Endodermal cell (in vitro differentiated cells): ENCODE measurements at regions not wholly inside any gene's neighbourhood (a gene's known extent, or its start where the extent isn't known, plus 50 kb on each side); places are given as distances from the start of the nearest gene placed in this dataset.

Experiments
- DNase-seq: peaks from one replicate; pipeline ENCODE4 v3.0.0-alpha.2; 2017
- H3K27ac ChIP-seq: 2 replicates; pipeline ENCODE4 v1.5.1; 2013; ENCODE audit warnings: mild to moderate bottlenecking, low read depth, low read length, moderate library complexity
- H3K27me3 ChIP-seq: 2 replicates; pipeline ENCODE4 v1.6.1; 2013; ENCODE audit warnings: mild to moderate bottlenecking, low read length, moderate library complexity; ENCODE audit not compliant: insufficient read depth, control insufficient read depth, poor library complexity, severe bottlenecking
- H3K36me3 ChIP-seq: 2 replicates; pipeline ENCODE4 v1.7.0; 2013; ENCODE audit warnings: mild to moderate bottlenecking, low read length, moderate library complexity; ENCODE audit not compliant: control insufficient read depth, insufficient read depth
- H3K4me1 ChIP-seq: one replicate; pipeline ENCODE4 v1.7.0; 2013; ENCODE audit warnings: low read length; ENCODE audit not compliant: control insufficient read depth, insufficient read depth
- H3K4me3 ChIP-seq: 2 replicates; pipeline ENCODE4 v1.5.1; 2013; ENCODE audit warnings: mild to moderate bottlenecking, low read length, moderate library complexity
- H3K9ac ChIP-seq: 2 replicates; pipeline ENCODE4 v1.6.1; 2013; ENCODE audit warnings: mild to moderate bottlenecking, low read length, moderate library complexity; ENCODE audit not compliant: poor library complexity, severe bottlenecking; ENCODE audit errors: extremely low read depth
- H3K9me3 ChIP-seq: 2 replicates; pipeline ENCODE4 v1.6.1; 2013; ENCODE audit warnings: mild to moderate bottlenecking, low read length, moderate library complexity; ENCODE audit not compliant: control insufficient read depth
- H3K27ac Mint-ChIP-seq: 2 replicates; pipeline ENCODE4 v1.8.0; 2020; ENCODE audit warnings: mixed read lengths
- H3K27me3 Mint-ChIP-seq: 2 replicates; pipeline ENCODE4 v1.8.0; 2021; ENCODE audit warnings: mild to moderate bottlenecking, mixed read lengths; ENCODE audit not compliant: insufficient read depth
- H3K36me3 Mint-ChIP-seq: 2 replicates; pipeline ENCODE4 v1.8.0; 2020; ENCODE audit warnings: low read depth, mixed read lengths
- H3K4me1 Mint-ChIP-seq: 2 replicates; pipeline ENCODE4 v1.8.0; 2020; ENCODE audit warnings: mixed read lengths
- H3K4me3 Mint-ChIP-seq: 2 replicates; pipeline ENCODE4 v1.8.0; 2020; ENCODE audit warnings: mild to moderate bottlenecking, moderate library complexity, mixed read lengths
- H3K9me3 Mint-ChIP-seq: 2 replicates; pipeline ENCODE4 v1.8.0; 2020; ENCODE audit warnings: mild to moderate bottlenecking, mixed read lengths
- WGBS, 2 experiments: methylation state at CpG; one replicate each; pipeline versions ENCODE4 v1.1.5 to v1.1.7; 2013; ENCODE audit warnings: missing lambda C conversion rate in 2 of 2, mixed read lengths in 1 of 2; ENCODE audit not compliant: insufficient coverage in 1 of 2, insufficient read length in 1 of 2; 5-methylcytosine and 5-hydroxymethylcytosine counted together
- TF ChIP-seq, protein P1 (sequence below): fragments of 200-600 bp; sonication (generic); conservative IDR thresholded peaks from 2 replicates; pipeline ENCODE4 v1.5.0; 2021; ENCODE audit warnings: antibody characterized with exemption, mild to moderate bottlenecking

DNA sequence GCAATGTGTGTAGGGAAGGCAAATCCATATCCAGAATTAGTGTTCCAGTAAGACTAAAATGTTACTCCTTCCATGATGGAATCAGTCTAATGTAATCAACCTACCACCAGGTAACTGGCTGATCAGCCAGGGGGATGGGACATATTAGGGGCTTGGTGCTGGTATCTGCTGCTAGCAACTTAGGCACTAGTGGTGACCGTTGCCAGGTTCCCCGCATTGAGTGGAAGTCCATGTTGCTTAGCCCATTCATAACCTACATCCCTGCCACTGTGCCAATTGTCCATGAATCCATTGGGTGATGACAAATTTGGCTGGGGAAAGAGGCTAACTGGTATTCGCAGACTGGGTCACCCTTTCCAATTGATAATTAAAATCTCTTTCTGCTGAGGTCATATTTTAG is 212.2 kb upstream of the ROBO1 start:
- Histone ChIP-seq H3K27me3 (no peaks in the 10 kb centered on the region), H3K27ac (no peak overlapping the region), H3K36me3 (no peaks in the 10 kb centered on the region), H3K9me3 (no peaks in the 10 kb centered on the region), H3K4me3 (no peak overlapping the region), H3K4me1 (no peaks in the 10 kb centered on the region), H3K9ac (no peak overlapping the region)
- Mint-ChIP-seq H3K27me3 (no peaks in the 10 kb centered on the region), H3K4me1 (no peaks in the 10 kb centered on the region), H3K4me3 (no peak overlapping the region), H3K27ac (no peak overlapping the region), H3K9me3 (peaks cover 3% of the 10 kb centered on the region), H3K36me3 (no peaks in the 10 kb centered on the region)
- DNase-seq = no peak
- TF ChIP-seq, protein P1, sequence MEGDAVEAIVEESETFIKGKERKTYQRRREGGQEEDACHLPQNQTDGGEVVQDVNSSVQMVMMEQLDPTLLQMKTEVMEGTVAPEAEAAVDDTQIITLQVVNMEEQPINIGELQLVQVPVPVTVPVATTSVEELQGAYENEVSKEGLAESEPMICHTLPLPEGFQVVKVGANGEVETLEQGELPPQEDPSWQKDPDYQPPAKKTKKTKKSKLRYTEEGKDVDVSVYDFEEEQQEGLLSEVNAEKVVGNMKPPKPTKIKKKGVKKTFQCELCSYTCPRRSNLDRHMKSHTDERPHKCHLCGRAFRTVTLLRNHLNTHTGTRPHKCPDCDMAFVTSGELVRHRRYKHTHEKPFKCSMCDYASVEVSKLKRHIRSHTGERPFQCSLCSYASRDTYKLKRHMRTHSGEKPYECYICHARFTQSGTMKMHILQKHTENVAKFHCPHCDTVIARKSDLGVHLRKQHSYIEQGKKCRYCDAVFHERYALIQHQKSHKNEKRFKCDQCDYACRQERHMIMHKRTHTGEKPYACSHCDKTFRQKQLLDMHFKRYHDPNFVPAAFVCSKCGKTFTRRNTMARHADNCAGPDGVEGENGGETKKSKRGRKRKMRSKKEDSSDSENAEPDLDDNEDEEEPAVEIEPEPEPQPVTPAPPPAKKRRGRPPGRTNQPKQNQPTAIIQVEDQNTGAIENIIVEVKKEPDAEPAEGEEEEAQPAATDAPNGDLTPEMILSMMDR = no peak
- 86 to 92% methylated on average over 2 to 3 of the region's 3 CpGs for WGBS, 2 experiments

DNA sequence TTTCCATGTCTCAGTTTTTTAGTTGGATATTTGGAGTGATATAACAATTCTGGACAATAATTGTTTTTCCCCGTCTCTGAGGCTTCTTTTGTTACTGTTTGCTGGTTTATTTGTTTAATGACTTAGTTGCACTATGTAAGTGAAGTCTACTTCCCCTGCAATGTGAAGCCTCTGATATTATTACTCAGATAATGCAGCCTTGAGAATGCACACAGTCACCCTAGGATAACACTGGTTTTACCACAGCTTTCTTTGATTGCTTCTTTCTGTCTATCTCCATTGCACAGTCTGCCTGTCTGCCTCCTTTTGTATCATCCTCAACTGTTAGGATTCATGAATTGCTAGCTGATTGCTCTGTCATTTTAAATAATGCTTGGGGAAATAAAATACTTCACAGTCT is 208.7 kb upstream of the ROBO1 start:
- Mint-ChIP-seq H3K4me3 (no peak overlapping the region), H3K27ac (no peak overlapping the region), H3K27me3 (no peaks in the 10 kb centered on the region), H3K9me3 (peaks cover 3% of the 10 kb centered on the region), H3K4me1 (no peaks in the 10 kb centered on the region), H3K36me3 (no peaks in the 10 kb centered on the region)
- Histone ChIP-seq H3K27me3 (no peaks in the 10 kb centered on the region), H3K4me3 (no peak overlapping the region), H3K27ac (no peak overlapping the region), H3K36me3 (no peaks in the 10 kb centered on the region), H3K9me3 (no peaks in the 10 kb centered on the region), H3K9ac (no peak overlapping the region), H3K4me1 (no peaks in the 10 kb centered on the region)
- TF ChIP-seq, protein P1 = no peak
- WGBS, 2 experiments = 87% methylated on average over 1 of the region's 1 CpG; no CpG with 5 or more reads in 1 of the 2 experiments
- DNase-seq = no peak

DNA sequence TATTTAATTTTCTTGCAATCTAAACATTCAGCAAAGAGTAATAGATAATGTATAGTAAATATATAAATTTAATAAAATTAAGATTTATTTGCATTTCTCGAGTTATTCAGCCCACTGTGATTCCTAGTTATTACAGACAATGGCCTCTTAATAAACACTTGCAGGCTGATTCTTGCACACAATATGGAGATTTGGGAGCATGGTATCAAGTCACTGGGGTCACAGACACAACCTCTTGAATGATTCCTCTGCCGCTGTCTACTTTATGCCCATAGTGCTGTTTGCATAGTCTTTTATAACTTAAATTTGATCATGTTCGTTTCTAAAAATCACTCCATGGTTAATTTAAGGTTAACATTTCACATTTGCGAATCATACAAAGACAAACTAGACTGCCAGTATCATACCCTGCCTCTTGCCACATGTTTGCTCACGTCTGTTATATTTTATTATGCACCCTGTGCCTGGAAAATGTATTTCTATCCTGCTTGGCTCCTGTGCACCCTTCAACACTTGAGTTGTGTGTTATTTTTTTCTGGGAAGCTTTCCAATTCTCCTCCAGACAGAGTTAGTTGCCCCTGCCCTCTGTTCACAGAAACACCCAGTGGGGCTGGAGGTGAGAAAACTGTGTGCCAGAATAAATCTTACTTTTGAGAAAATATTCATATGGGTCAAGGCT is 206.3 kb upstream of the ROBO1 start:
- Histone ChIP-seq H3K4me1 (no peaks in the 10 kb centered on the region), H3K9ac (no peak overlapping the region), H3K36me3 (no peaks in the 10 kb centered on the region), H3K27me3 (no peaks in the 10 kb centered on the region), H3K27ac (no peak overlapping the region), H3K9me3 (no peaks in the 10 kb centered on the region), H3K4me3 (no peak overlapping the region)
- WGBS, 2 experiments = 95% methylated on average over 3 to 5 of the region's 5 CpGs
- H3K4me3 Mint-ChIP-seq = no peak overlapping the region
- no peaks in the 10 kb centered on the region for H3K27me3 Mint-ChIP-seq
- H3K4me1 Mint-ChIP-seq = no peaks in the 10 kb centered on the region
- H3K27ac Mint-ChIP-seq = no peak overlapping the region
- TF ChIP-seq, protein P1 = no peak
- peaks cover 3% of the 10 kb centered on the region for H3K9me3 Mint-ChIP-seq
- no peaks in the 10 kb centered on the region for H3K36me3 Mint-ChIP-seq
- DNase-seq = no peak
